ENCODE measurements at regions not wholly inside any gene's neighbourhood (a gene's known extent, or its start where the extent isn't known, plus 50 kb on each side); places are given as distances from the start of the nearest gene placed in this dataset.
A peak's percentile ranks its signal among the peaks of the same experiment; 100 is the strongest.
"Not testable (repeated sequence)": the region's sequence is repeated elsewhere in the genome, so short reads cannot be mapped to it uniquely, and the experiment has no call there.

GRCh38 chr3:177333533-177334520, 136.5 kb upstream of the TBL1XR1 start:
- no peak overlapping the region for H3K4me3 ChIP-seq (ENCODE audit: low read depth, low read length)
- in situ Hi-C loops (cut with HindIII; ENCODE audit: low sequenced_read_pairs) = no loop called here
- DNase-seq (ENCODE audit: low read depth, low spot score) = no peak
- no peak for TF ChIP-seq CTCF (IDR thresholded peaks at IDR 0.05; ENCODE audit: low read depth, low read length)

GRCh38 chr3:177334803-177335202, 137.5 kb upstream of the TBL1XR1 start:
- TF ChIP-seq CTCF (IDR thresholded peaks at IDR 0.05; ENCODE audit: low read depth, low read length) = no peak
- in situ Hi-C loops (cut with HindIII; ENCODE audit: low sequenced_read_pairs) = no loop called here
- no peak overlapping the region for H3K4me3 ChIP-seq (ENCODE audit: low read depth, low read length)
- no peak for DNase-seq (ENCODE audit: low read depth, low spot score)

GRCh38 chr3:177335728-177336127, 138.4 kb upstream of the TBL1XR1 start:
- H3K4me3 ChIP-seq (ENCODE audit: low read depth, low read length) = no peak overlapping the region
- TF ChIP-seq CTCF (IDR thresholded peaks at IDR 0.05; ENCODE audit: low read depth, low read length) = no peak
- in situ Hi-C loops (cut with HindIII; ENCODE audit: low sequenced_read_pairs) = no loop called here
- peak; percentile 31 for DNase-seq (ENCODE audit: low read depth, low spot score)

DNA sequence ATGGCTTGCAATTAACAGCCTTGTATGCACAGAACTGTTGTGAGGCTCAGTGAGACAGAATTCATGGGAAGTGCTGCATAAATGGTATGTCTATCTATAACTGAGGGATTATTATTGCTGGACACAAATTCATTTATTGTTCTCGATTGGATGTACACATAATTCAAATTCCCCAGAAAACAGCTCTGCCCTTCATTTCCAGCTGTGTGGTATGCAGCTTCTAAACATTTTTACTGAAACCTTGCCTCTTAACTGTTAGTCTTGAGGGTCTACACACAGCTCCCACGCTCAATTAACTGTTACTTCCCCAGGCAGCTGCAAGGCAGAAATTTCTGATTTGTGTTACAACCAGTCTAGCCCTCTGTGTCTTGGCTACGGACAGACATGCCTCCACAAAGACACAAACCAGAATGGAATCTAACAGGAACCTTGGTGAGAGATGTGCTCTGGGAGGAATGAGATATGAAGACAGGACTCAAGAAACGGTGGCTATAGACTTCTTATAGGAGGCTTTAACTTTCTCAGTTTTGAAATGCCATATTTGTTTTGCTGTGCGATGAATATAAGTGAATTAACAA, 139.7 kb upstream of the TBL1XR1 start:
- no peak for TF ChIP-seq CTCF (IDR thresholded peaks at IDR 0.05; ENCODE audit: low read depth, low read length)
- in situ Hi-C loops (cut with HindIII; ENCODE audit: low sequenced_read_pairs) = no loop called here
- DNase-seq (ENCODE audit: low read depth, low spot score) = peak; percentile 34
- H3K4me3 ChIP-seq (ENCODE audit: low read depth, low read length) = no peak overlapping the region

- in situ Hi-C loops (cut with HindIII; ENCODE audit: low sequenced_read_pairs) = no loop called here
- no peak overlapping the region for H3K4me3 ChIP-seq (ENCODE audit: low read depth, low read length)
- peak; percentile 80 for DNase-seq (ENCODE audit: low read depth, low spot score)
- TF ChIP-seq CTCF (IDR thresholded peaks at IDR 0.05; ENCODE audit: low read depth, low read length) = no peak
Measured at GRCh38 chr3:177337541-177338331, 140.5 kb upstream of the TBL1XR1 start.

GRCh38 chr3:177338697-177339219, 141.5 kb upstream of the TBL1XR1 start:
- in situ Hi-C loops (cut with HindIII; ENCODE audit: low sequenced_read_pairs) = no loop called here
- no peak for TF ChIP-seq CTCF (IDR thresholded peaks at IDR 0.05; ENCODE audit: low read depth, low read length)
- no peak overlapping the region for H3K4me3 ChIP-seq (ENCODE audit: low read depth, low read length)
- no peak for DNase-seq (ENCODE audit: low read depth, low spot score)

- H3K4me3 ChIP-seq (ENCODE audit: low read depth, low read length); DNase-seq (ENCODE audit: low read depth, low spot score); in situ Hi-C loops (cut with HindIII; ENCODE audit: low sequenced_read_pairs): not testable (repeated sequence)
Measured at GRCh38 chr3:177339220-177339703, 142.0 kb upstream of the TBL1XR1 start.

Data from astrocyte of the spinal cord (primary cell).